ENCODE measurements at regions not wholly inside any gene's neighbourhood (a gene's known extent, or its start where the extent isn't known, plus 50 kb on each side); places are given as distances from the start of the nearest gene placed in this dataset.

DNA sequence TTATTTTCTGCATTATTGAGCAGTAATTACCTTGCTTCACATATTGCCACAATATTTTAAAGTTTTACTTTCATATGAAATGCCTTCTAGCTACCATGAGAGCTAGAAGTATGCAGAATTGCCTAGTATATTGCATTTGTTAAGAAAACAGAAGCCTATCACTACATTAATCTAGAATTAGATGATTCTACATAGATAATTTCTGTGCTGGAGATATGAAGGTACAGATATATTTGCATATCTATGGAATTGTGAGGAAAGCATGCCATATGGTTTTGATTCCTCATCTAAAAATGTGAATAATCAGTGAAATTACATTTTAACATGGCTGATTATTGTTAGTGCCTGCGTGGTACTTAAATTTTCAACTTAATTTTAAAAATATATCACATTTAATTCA, 1418.3 kb downstream of the NCAM2 start:
- Mint-ChIP-seq H3K4me3 (no peak overlapping the region), H3K27me3 (ENCODE audit: low read depth) (no peaks in the 10 kb centered on the region), H3K4me1 (no peaks in the 10 kb centered on the region), H3K27ac (no peak overlapping the region), H3K9me3 (no peaks in the 10 kb centered on the region), H3K36me3 (no peaks in the 10 kb centered on the region)
- no peak for DNase-seq (ENCODE audit: low spot score)
- ChIA-PET CTCF (no interaction called here), POLR2A (no interaction called here)
- ATAC-seq = no peak
- TF ChIP-seq ZNF219 (CRISPR knock-in tag; IDR thresholded peaks at IDR 0.05; ENCODE audit: borderline replicate concordance) = no peak
- TF ChIP-seq MXD4 (CRISPR knock-in tag; IDR thresholded peaks at IDR 0.05; ENCODE audit: borderline replicate concordance) = no peak
- TF ChIP-seq, protein P1, sequence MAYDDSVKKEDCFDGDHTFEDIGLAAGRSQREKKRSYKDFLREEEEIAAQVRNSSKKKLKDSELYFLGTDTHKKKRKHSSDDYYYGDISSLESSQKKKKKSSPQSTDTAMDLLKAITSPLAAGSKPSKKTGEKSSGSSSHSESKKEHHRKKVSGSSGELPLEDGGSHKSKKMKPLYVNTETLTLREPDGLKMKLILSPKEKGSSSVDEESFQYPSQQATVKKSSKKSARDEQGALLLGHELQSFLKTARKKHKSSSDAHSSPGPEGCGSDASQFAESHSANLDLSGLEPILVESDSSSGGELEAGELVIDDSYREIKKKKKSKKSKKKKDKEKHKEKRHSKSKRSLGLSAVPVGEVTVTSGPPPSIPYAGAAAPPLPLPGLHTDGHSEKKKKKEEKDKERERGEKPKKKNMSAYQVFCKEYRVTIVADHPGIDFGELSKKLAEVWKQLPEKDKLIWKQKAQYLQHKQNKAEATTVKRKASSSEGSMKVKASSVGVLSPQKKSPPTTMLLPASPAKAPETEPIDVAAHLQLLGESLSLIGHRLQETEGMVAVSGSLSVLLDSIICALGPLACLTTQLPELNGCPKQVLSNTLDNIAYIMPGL (CRISPR knock-in tag; IDR thresholded peaks at IDR 0.05) = no peak
- TF ChIP-seq NFE2L1 (CRISPR knock-in tag; IDR thresholded peaks at IDR 0.05) = no peak

DNA sequence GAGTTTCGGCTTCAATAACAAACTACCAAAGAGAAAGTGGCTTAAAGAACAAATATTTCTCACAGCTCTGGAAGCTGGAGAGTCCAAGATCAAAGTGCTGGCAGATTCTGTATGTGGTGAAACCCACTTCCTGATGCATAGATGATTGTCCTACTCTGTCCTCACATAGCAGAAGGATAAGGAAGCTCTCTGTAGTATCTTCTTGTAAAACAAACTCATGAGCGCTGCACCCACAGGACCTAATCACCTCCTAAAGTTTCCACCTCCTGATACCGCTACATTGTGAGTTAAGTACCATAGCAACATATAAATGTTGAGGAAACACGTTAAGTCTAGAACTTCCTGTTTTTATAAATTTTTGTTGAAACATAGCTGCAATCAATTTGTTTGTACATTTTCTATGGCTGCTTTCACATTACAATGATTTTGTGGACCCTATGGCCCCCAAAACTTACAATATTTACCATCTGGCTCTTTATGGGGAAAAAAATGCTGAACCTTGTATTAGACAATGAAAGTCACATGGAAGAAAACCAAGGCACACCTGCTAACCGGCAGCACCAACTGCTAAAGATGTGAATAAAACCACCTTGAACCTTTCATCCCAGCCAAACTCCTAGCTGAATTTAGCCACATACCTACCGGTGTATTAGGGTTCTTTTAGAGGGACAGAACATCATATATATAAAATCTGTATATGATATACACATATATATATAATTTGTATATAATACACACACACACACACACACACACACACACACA, 1423.4 kb downstream of the NCAM2 start:
- Mint-ChIP-seq H3K4me1 (no peaks in the 10 kb centered on the region), H3K36me3 (no peaks in the 10 kb centered on the region), H3K27ac (no peak overlapping the region), H3K27me3 (ENCODE audit: low read depth) (no peaks in the 10 kb centered on the region), H3K9me3 (no peaks in the 10 kb centered on the region), H3K4me3 (no peak overlapping the region)
- ATAC-seq = no peak
- CTCF ChIA-PET = no interaction called here
- POLR2A ChIA-PET = no interaction called here
- DNase-seq (ENCODE audit: low spot score) = no peak
- TF ChIP-seq ESRRA (CRISPR knock-in tag; IDR thresholded peaks at IDR 0.05; ENCODE audit: borderline replicate concordance) (no peak), SMAD4 (CRISPR knock-in tag; IDR thresholded peaks at IDR 0.05) (no peak), TEAD1 (CRISPR knock-in tag; IDR thresholded peaks at IDR 0.05) (no peak), ZNF263 (CRISPR knock-in tag; IDR thresholded peaks at IDR 0.05; ENCODE audit: low read depth) (no peak), ZNF423 (CRISPR knock-in tag; IDR thresholded peaks at IDR 0.05) (no peak), ATF1 (CRISPR knock-in tag; IDR thresholded peaks at IDR 0.05) (no peak), ZNF416 (CRISPR knock-in tag; IDR thresholded peaks at IDR 0.05) (no peak), KAT7 (CRISPR knock-in tag; IDR thresholded peaks at IDR 0.05; ENCODE audit: borderline replicate concordance) (no peak), NR2C2 (CRISPR knock-in tag; IDR thresholded peaks at IDR 0.05) (no peak), ZNF232 (CRISPR knock-in tag; IDR thresholded peaks at IDR 0.05) (no peak), GTF2I (CRISPR knock-in tag; conservative IDR thresholded peaks at IDR 0.05) (no peak), CBFB (CRISPR knock-in tag; IDR thresholded peaks at IDR 0.05; ENCODE audit: low read depth) (no peak)
- TF ChIP-seq, protein P2, sequence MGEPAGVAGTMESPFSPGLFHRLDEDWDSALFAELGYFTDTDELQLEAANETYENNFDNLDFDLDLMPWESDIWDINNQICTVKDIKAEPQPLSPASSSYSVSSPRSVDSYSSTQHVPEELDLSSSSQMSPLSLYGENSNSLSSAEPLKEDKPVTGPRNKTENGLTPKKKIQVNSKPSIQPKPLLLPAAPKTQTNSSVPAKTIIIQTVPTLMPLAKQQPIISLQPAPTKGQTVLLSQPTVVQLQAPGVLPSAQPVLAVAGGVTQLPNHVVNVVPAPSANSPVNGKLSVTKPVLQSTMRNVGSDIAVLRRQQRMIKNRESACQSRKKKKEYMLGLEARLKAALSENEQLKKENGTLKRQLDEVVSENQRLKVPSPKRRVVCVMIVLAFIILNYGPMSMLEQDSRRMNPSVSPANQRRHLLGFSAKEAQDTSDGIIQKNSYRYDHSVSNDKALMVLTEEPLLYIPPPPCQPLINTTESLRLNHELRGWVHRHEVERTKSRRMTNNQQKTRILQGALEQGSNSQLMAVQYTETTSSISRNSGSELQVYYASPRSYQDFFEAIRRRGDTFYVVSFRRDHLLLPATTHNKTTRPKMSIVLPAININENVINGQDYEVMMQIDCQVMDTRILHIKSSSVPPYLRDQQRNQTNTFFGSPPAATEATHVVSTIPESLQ (CRISPR knock-in tag; IDR thresholded peaks at IDR 0.05) = no peak
- TF ChIP-seq, protein P3, sequence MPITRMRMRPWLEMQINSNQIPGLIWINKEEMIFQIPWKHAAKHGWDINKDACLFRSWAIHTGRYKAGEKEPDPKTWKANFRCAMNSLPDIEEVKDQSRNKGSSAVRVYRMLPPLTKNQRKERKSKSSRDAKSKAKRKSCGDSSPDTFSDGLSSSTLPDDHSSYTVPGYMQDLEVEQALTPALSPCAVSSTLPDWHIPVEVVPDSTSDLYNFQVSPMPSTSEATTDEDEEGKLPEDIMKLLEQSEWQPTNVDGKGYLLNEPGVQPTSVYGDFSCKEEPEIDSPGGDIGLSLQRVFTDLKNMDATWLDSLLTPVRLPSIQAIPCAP (CRISPR knock-in tag; IDR thresholded peaks at IDR 0.05) = no peak
- TF ChIP-seq, protein P4, sequence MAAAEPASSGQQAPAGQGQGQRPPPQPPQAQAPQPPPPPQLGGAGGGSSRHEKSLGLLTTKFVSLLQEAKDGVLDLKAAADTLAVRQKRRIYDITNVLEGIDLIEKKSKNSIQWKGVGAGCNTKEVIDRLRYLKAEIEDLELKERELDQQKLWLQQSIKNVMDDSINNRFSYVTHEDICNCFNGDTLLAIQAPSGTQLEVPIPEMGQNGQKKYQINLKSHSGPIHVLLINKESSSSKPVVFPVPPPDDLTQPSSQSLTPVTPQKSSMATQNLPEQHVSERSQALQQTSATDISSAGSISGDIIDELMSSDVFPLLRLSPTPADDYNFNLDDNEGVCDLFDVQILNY (CRISPR knock-in tag; IDR thresholded peaks at IDR 0.05) = no peak
- TF ChIP-seq, protein P5, sequence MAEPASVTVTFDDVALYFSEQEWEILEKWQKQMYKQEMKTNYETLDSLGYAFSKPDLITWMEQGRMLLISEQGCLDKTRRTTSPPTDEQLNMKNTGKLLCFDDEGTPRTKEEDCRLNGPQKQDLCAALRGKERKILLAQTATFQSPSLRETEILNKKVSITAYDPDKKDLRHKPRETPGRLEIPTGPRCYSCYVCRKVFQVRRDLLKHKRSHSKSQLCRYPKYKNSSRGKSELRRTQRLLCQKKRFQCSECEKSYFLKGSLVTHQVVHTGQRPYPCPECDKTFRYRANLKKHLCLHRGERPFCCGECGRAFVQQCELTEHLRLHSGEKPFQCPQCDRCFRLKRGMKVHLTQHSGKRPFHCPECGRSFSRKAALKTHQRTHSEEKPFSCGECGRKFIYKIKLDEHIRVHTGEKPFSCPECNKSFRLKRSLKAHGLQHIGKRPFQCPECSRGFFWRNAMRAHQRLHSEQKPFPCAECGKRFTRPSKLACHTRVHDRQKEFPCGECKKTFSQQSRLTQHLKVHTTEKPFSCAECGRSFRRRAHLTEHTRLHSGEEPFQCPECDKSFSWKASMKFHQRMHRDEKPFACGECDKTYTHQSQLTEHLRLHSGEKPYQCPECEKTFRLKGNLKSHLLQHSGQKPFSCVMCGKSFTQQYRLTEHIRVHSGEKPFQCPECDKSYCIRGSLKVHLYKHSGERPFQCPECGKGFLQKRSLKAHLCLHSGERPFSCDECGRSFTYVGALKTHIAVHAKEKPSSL (CRISPR knock-in tag; conservative IDR thresholded peaks at IDR 0.05) = no peak
- TF ChIP-seq, protein P6, sequence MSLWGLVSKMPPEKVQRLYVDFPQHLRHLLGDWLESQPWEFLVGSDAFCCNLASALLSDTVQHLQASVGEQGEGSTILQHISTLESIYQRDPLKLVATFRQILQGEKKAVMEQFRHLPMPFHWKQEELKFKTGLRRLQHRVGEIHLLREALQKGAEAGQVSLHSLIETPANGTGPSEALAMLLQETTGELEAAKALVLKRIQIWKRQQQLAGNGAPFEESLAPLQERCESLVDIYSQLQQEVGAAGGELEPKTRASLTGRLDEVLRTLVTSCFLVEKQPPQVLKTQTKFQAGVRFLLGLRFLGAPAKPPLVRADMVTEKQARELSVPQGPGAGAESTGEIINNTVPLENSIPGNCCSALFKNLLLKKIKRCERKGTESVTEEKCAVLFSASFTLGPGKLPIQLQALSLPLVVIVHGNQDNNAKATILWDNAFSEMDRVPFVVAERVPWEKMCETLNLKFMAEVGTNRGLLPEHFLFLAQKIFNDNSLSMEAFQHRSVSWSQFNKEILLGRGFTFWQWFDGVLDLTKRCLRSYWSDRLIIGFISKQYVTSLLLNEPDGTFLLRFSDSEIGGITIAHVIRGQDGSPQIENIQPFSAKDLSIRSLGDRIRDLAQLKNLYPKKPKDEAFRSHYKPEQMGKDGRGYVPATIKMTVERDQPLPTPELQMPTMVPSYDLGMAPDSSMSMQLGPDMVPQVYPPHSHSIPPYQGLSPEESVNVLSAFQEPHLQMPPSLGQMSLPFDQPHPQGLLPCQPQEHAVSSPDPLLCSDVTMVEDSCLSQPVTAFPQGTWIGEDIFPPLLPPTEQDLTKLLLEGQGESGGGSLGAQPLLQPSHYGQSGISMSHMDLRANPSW (CRISPR knock-in tag; conservative IDR thresholded peaks at IDR 0.05; ENCODE audit: low read depth) = no peak
- TF ChIP-seq, protein P7, sequence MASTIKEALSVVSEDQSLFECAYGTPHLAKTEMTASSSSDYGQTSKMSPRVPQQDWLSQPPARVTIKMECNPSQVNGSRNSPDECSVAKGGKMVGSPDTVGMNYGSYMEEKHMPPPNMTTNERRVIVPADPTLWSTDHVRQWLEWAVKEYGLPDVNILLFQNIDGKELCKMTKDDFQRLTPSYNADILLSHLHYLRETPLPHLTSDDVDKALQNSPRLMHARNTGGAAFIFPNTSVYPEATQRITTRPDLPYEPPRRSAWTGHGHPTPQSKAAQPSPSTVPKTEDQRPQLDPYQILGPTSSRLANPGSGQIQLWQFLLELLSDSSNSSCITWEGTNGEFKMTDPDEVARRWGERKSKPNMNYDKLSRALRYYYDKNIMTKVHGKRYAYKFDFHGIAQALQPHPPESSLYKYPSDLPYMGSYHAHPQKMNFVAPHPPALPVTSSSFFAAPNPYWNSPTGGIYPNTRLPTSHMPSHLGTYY (CRISPR knock-in tag; IDR thresholded peaks at IDR 0.05) = no peak
- TF ChIP-seq, protein P8, sequence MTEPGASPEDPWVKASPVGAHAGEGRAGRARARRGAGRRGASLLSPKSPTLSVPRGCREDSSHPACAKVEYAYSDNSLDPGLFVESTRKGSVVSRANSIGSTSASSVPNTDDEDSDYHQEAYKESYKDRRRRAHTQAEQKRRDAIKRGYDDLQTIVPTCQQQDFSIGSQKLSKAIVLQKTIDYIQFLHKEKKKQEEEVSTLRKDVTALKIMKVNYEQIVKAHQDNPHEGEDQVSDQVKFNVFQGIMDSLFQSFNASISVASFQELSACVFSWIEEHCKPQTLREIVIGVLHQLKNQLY (CRISPR knock-in tag; IDR thresholded peaks at IDR 0.05) = no peak

Measured in WTC11 (cell line).